Colonic mucosa (tissue), 4 donors: ENCODE measurements at regions not wholly inside any gene's neighbourhood (a gene's known extent, or its start where the extent isn't known, plus 50 kb on each side); places are given as distances from the start of the nearest gene placed in this dataset.

Experiments used
- DNase-seq: peaks from one replicate; pipeline ENCODE4 v3.0.0-alpha.2; 2020
- H3K27ac ChIP-seq: fragments of 200-600 bp; one replicate; pipeline ENCODE4 v1.8.0; 2021
- H3K27me3 ChIP-seq: fragments of 200-600 bp; one replicate; pipeline ENCODE4 v1.8.0; 2021
- H3K36me3 ChIP-seq: fragments of 200-600 bp; one replicate; pipeline ENCODE4 v1.8.0; 2021
- H3K4me1 ChIP-seq: fragments of 200-600 bp; one replicate; pipeline ENCODE4 v1.8.0; 2021; ENCODE audit warnings: mild to moderate bottlenecking
- H3K4me3 ChIP-seq: fragments of 200-600 bp; one replicate; pipeline ENCODE4 v1.8.0; 2021
- H3K9ac ChIP-seq, 2 donors: one replicate each; pipeline ENCODE4 v1.7.0; 2013; ENCODE audit warnings: control low read depth in 2 of 2, low read depth in 2 of 2, low read length in 2 of 2
- H3K9me3 ChIP-seq: fragments of 200-600 bp; one replicate; pipeline ENCODE4 v1.8.0; 2021
- intact Hi-C: fragments of 100-400 bp; cut with DNase I; formaldehyde crosslinking; loops from one replicate; pipeline ENCODE4 v1.14.1; 2022
- TF ChIP-seq, protein P1 (sequence below): fragments of 200-600 bp; IDR thresholded peaks from one replicate; pipeline ENCODE4 v1.8.0; 2022; ENCODE audit warnings: antibody characterized with exemption, mild to moderate bottlenecking
- donor health status: healthy.
- donor health status: DM: no; HTN: no; CAD: no.
- donor health status: DM: no; HTN: no; CAD: no.

DNA sequence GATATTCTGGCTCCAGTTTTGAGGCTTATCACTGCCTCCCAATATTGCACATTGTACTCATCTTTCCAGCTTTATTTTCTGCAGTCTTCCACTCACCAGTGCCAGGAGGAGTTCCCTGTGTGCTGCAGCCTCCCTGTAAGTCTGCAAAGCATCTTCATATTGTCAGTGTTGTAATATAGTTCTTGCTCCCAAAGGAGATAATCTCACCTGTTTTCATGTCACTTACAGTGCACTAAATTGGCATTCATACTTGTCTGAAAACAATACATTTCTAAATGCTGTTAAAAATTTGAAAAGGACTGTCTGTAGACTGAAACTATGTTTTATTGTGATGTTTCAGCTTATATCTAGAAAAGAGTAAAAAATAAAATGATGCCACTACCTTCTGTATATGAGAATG, 146.8 kb upstream of the TMTC1 start:
- no peak for DNase-seq
- Histone ChIP-seq H3K4me1 (no peaks in the 10 kb centered on the region), H3K9ac (no peak overlapping the region), H3K4me3 (no peak overlapping the region), H3K36me3 (no peaks in the 10 kb centered on the region), H3K27me3 (no peaks in the 10 kb centered on the region), H3K9me3 (no peaks in the 10 kb centered on the region), H3K27ac (no peak overlapping the region)
- intact Hi-C loops: no loop called here
- TF ChIP-seq, protein P1, sequence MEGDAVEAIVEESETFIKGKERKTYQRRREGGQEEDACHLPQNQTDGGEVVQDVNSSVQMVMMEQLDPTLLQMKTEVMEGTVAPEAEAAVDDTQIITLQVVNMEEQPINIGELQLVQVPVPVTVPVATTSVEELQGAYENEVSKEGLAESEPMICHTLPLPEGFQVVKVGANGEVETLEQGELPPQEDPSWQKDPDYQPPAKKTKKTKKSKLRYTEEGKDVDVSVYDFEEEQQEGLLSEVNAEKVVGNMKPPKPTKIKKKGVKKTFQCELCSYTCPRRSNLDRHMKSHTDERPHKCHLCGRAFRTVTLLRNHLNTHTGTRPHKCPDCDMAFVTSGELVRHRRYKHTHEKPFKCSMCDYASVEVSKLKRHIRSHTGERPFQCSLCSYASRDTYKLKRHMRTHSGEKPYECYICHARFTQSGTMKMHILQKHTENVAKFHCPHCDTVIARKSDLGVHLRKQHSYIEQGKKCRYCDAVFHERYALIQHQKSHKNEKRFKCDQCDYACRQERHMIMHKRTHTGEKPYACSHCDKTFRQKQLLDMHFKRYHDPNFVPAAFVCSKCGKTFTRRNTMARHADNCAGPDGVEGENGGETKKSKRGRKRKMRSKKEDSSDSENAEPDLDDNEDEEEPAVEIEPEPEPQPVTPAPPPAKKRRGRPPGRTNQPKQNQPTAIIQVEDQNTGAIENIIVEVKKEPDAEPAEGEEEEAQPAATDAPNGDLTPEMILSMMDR: no peak

DNA sequence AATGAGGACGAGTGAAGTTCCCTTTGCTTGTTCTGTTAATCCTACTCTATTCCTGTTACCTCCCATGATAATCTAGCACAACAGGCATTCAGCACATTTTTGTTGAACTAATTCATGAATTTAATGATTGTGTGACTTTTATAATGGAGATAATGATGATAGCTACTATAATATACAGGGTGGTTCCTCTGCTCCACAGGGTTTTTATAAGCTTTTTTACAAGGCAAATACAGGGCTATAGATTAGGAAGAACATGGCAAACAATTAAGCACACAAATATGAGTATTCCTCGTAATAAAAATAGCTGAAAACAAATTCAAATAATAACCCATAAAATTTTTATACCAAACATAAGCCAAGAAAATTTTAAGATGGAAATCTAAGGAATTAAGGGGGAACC, 145.6 kb upstream of the TMTC1 start:
- Histone ChIP-seq H3K27me3 (no peaks in the 10 kb centered on the region), H3K36me3 (no peaks in the 10 kb centered on the region), H3K27ac (no peak overlapping the region), H3K4me3 (no peak overlapping the region), H3K9me3 (no peaks in the 10 kb centered on the region), H3K9ac (no peak overlapping the region), H3K4me1 (no peaks in the 10 kb centered on the region)
- intact Hi-C loops: no loop called here
- TF ChIP-seq, protein P1: no peak
- DNase-seq: no peak

DNA sequence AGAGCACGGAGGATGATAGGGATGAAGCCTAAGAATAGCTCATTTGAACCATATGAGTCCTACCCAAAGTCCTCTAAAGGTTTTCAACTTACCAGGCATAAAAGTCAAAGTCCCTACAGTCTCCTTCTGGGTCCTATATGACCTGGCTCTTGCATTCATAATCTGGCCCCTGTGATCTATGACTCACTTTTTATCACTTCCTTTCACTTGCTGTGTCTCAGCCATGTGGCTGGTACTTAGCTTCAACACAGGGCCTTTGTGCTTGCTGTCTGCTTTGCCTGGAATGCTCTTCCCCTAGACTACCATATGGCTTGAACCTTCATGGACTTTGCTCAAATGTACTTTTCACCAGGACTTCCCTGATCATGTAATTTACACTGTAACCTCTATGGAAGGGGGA, 137.6 kb upstream of the TMTC1 start:
- TF ChIP-seq, protein P1: no peak
- Histone ChIP-seq H3K9me3 (no peaks in the 10 kb centered on the region), H3K27ac (no peak overlapping the region), H3K27me3 (no peaks in the 10 kb centered on the region), H3K36me3 (no peaks in the 10 kb centered on the region), H3K4me3 (no peak overlapping the region), H3K4me1 (no peaks in the 10 kb centered on the region), H3K9ac (no peak overlapping the region)
- DNase-seq: no peak
- intact Hi-C loops: no loop called here

DNA sequence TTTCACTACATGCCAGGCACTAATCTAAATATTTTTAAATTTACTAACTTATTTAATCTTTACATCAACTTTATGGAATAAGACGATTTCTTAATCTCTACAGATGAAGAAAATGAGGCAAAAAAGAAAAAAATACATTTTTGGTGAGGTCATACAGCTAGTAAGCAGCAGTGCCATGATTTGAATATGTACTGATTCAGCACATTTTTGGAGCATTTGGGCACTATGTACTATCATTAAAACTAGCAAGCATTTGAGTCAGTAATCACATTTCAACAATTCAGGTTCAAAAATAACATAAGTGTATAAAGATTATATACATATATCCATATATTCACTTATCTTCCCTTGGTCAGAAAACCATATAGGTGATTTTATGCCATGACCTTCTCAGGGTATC, 124.4 kb upstream of the TMTC1 start:
- Histone ChIP-seq H3K27me3 (no peaks in the 10 kb centered on the region), H3K27ac (no peak overlapping the region), H3K9ac (no peak overlapping the region), H3K9me3 (no peaks in the 10 kb centered on the region), H3K4me1 (no peaks in the 10 kb centered on the region), H3K36me3 (no peaks in the 10 kb centered on the region), H3K4me3 (no peak overlapping the region)
- DNase-seq: no peak
- intact Hi-C loops: no loop called here
- TF ChIP-seq, protein P1: no peak

DNA sequence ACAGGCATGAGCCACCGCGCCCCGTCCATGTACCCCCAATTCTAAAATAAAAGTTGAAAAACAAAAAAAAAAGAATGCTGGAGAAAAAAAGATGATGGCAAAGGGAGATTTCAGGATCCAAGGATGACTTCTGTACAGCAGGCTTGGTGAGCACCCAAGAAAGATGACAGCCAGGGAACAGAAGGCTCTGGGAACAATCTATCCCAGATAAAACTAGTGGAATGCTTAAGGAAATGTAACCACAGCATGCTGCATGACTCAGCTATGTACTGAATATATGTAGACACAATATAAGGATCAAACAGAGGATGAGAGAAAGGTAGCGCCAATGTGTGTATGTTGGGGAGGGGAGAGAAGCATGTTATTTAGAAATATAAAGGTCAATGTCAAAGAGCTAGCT, 123.7 kb upstream of the TMTC1 start:
- H3K9me3 ChIP-seq: no peaks in the 10 kb centered on the region
- no peak overlapping the region for H3K4me3 ChIP-seq
- H3K36me3 ChIP-seq: no peaks in the 10 kb centered on the region
- intact Hi-C loops: no loop called here
- H3K9ac ChIP-seq: no peak overlapping the region
- TF ChIP-seq, protein P1: no peak
- H3K27ac ChIP-seq: no peak overlapping the region
- DNase-seq: no peak
- H3K27me3 ChIP-seq: no peaks in the 10 kb centered on the region
- H3K4me1 ChIP-seq: no peaks in the 10 kb centered on the region

DNA sequence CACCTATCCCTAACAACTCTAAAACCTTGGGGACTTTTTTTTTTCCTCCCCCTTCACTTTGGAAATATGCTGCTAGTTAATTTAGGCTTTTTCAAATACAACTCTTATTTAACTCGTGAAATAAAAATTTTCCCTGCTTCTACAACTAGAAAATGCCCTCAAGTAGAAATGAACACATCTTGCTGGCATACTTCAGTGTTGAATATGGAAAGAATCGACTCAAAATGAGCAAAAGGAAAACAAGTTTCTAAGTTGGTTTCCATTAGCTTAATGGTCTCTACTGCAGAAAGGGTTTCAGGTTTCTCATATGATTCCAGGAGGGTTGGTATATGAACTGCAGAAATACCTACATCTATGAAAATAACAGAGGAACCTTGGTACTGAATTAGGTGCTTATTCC, 118.3 kb upstream of the TMTC1 start:
- no peak for DNase-seq
- no peak overlapping the region for H3K4me3 ChIP-seq
- H3K36me3 ChIP-seq: no peaks in the 10 kb centered on the region
- no peaks in the 10 kb centered on the region for H3K27me3 ChIP-seq
- no peaks in the 10 kb centered on the region for H3K9me3 ChIP-seq
- intact Hi-C loops: no loop called here
- TF ChIP-seq, protein P1: no peak
- H3K9ac ChIP-seq: no peak overlapping the region
- no peaks in the 10 kb centered on the region for H3K4me1 ChIP-seq
- no peak overlapping the region for H3K27ac ChIP-seq
